IMR-90 (cell line): ENCODE measurements at regions not wholly inside any gene's neighbourhood (a gene's known extent, or its start where the extent isn't known, plus 50 kb on each side); places are given as distances from the start of the nearest gene placed in this dataset.

Experiments
- ATAC-seq: fragments of 200-7000 bp; cut with Tn5 transposase; 2 replicates; pipeline ENCODE4 v1.9.1; 2020; ENCODE audit warnings: low read depth, mild to moderate bottlenecking, moderate library complexity
- BruUV-seq: library from RNA; stranded (reverse); fragments of 400-500 nt; replicated peaks from 2 replicates; lab custom pipeline; 2021; lab: Mats Ljungman, UMichigan
- CTCF ChIA-PET: fragments of 300-600 bp; formaldehyde crosslinking; extraction: SDS; loops from one replicate; lab custom pipeline; 2021; ENCODE audit warnings: antibody characterized with exemption; lab: Yijun Ruan, JAX
- POLR2A ChIA-PET: fragments of 300-600 bp; sonication (Branson Sonifier 250); formaldehyde crosslinking; loops from one replicate; lab custom pipeline; 2022; ENCODE audit warnings: antibody characterized with exemption; ENCODE audit not compliant: unreplicated experiment; lab: Charles Lee
- DNase-seq: peaks from one replicate; pipeline ENCODE4 v3.0.0; 2013
- H2AFZ ChIP-seq: replicated peaks from 2 replicates; pipeline ENCODE3; 2013; ENCODE audit warnings: low read length, mild to moderate bottlenecking; ENCODE audit not compliant: poor library complexity
- H2AK5ac ChIP-seq: 2 replicates; pipeline ENCODE4 v1.6.1; 2013; ENCODE audit warnings: low read depth, low read length, inconsistent platforms
- H2AK9ac ChIP-seq: replicated peaks from 2 replicates; pipeline ENCODE3; 2013; ENCODE audit warnings: mild to moderate bottlenecking, low read depth, low read length, moderate library complexity; ENCODE audit not compliant: poor library complexity
- H2BK120ac ChIP-seq: 2 replicates; pipeline ENCODE4 v1.6.1; 2013; ENCODE audit warnings: low read depth, low read length, inconsistent platforms
- H2BK15ac ChIP-seq: 3 replicates; pipeline ENCODE4 v1.6.1; 2013; ENCODE audit warnings: low read depth, low read length, inconsistent platforms
- H2BK20ac ChIP-seq: 2 replicates; pipeline ENCODE4 v1.6.1; 2013; ENCODE audit warnings: low read depth, mild to moderate bottlenecking, inconsistent platforms, low read length, moderate library complexity
- H2BK5ac ChIP-seq: 2 replicates; pipeline ENCODE4 v1.6.1; 2013; ENCODE audit warnings: mild to moderate bottlenecking, low read depth, low read length, inconsistent platforms; ENCODE audit not compliant: poor library complexity, severe bottlenecking
- H3K14ac ChIP-seq: replicated peaks from 2 replicates; pipeline ENCODE4 v1.6.1; 2013; ENCODE audit warnings: low read depth, low read length, inconsistent platforms
- H3K18ac ChIP-seq: 2 replicates; pipeline ENCODE4 v1.6.1; 2013; ENCODE audit warnings: low read depth, low read length, control low read depth
- H3K23ac ChIP-seq: 2 replicates; pipeline ENCODE4 v1.6.1; 2013; ENCODE audit warnings: low read depth, low read length, inconsistent platforms
- H3K27ac ChIP-seq: 2 replicates; pipeline ENCODE4 v1.5.1; 2013; ENCODE audit warnings: mild to moderate bottlenecking, control low read depth, low read length; ENCODE audit not compliant: insufficient read depth
- H3K27me3 ChIP-seq: 2 replicates; pipeline ENCODE4 v1.6.1; 2013; ENCODE audit warnings: low read length; ENCODE audit not compliant: control insufficient read depth, insufficient read depth
- H3K36me3 ChIP-seq: 2 replicates; pipeline ENCODE4 v1.6.1; 2013; ENCODE audit warnings: low read length, mixed read lengths; ENCODE audit not compliant: control insufficient read depth, insufficient read depth
- H3K4ac ChIP-seq: 2 replicates; pipeline ENCODE4 v1.6.1; 2013; ENCODE audit warnings: low read depth, low read length, inconsistent platforms
- H3K4me1 ChIP-seq: 2 replicates; pipeline ENCODE4 v1.6.1; 2013; ENCODE audit warnings: low read length, mixed read lengths; ENCODE audit not compliant: control insufficient read depth, insufficient read depth
- H3K4me2 ChIP-seq: 2 replicates; pipeline ENCODE4 v1.6.1; 2013; ENCODE audit warnings: low read depth, mild to moderate bottlenecking, control low read depth, low read length, moderate library complexity
- H3K4me3 ChIP-seq: 2 replicates; pipeline ENCODE4 v1.5.1; 2013; ENCODE audit warnings: low read depth, mild to moderate bottlenecking, control low read depth, low read length, moderate library complexity; ENCODE audit not compliant: insufficient read depth
- H3K56ac ChIP-seq: 2 replicates; pipeline ENCODE4 v1.6.1; 2013; ENCODE audit warnings: low read length, inconsistent platforms; ENCODE audit not compliant: insufficient read depth; ENCODE audit errors: extremely low read depth
- H3K79me1 ChIP-seq, 2 experiments: 2 replicates each; pipeline ENCODE4 v1.6.1; 2013; ENCODE audit warnings: low read length in 2 of 2, inconsistent platforms in 1 of 2, low read depth in 1 of 2
- H3K9ac ChIP-seq: 2 replicates; pipeline ENCODE4 v1.6.1; 2013; ENCODE audit warnings: low read depth, low read length, control low read depth
- H3K9me1 ChIP-seq: 2 replicates; pipeline ENCODE4 v1.6.1; 2013; ENCODE audit warnings: low read length, inconsistent platforms; ENCODE audit not compliant: insufficient read depth
- H3K9me3 ChIP-seq: 2 replicates; pipeline ENCODE4 v1.6.1; 2013; ENCODE audit warnings: low read length; ENCODE audit not compliant: control insufficient read depth, insufficient read depth
- H4K20me1 ChIP-seq: 2 replicates; pipeline ENCODE4 v1.6.1; 2013; ENCODE audit warnings: low read length, inconsistent platforms; ENCODE audit not compliant: insufficient read depth
- H4K5ac ChIP-seq: 2 replicates; pipeline ENCODE4 v1.6.1; 2013; ENCODE audit warnings: mild to moderate bottlenecking, low read depth, low read length, control low read depth
- H4K8ac ChIP-seq, 2 experiments: 2 replicates each; pipeline ENCODE4 v1.6.1; 2013; ENCODE audit warnings: low read depth in 2 of 2, low read length in 2 of 2, control low read depth in 1 of 2, inconsistent platforms in 1 of 2
- H4K91ac ChIP-seq: 2 replicates; pipeline ENCODE4 v1.6.1; 2013; ENCODE audit warnings: low read depth, low read length, inconsistent platforms; ENCODE audit not compliant: insufficient read depth
- MAFK ChIP-seq: IDR thresholded peaks from 2 replicates; pipeline ENCODE4 v1.6.1; 2012; ENCODE audit warnings: low read depth, low read length, improper control_type of control experiment
- MAZ ChIP-seq: IDR thresholded peaks from 2 replicates; pipeline ENCODE4 v1.6.1; 2012; ENCODE audit warnings: low read depth, mild to moderate bottlenecking, low read length, improper control_type of control experiment, moderate library complexity, borderline replicate concordance
- WGBS, 2 experiments: methylation state at CpG; one replicate each; pipeline versions ENCODE4 v1.1.5 to v1.1.7; 2013; ENCODE audit warnings: missing lambda C conversion rate in 2 of 2; ENCODE audit not compliant: insufficient read length in 1 of 2; ENCODE audit errors: extremely low coverage in 2 of 2; 5-methylcytosine and 5-hydroxymethylcytosine counted together
- dilution Hi-C: fragments of 300-500 bp; cut with HindIII; formaldehyde crosslinking; loops from one replicate; pipeline ENCODE4 v1.14.3; 2018; ENCODE audit warnings: low sequenced_read_pairs; ENCODE audit not compliant: unreplicated experiment
- in situ Hi-C: fragments of 300-500 bp; cut with MboI; formaldehyde crosslinking; loops from 3 replicates; pipeline ENCODE4 v1.14.3; 2019; ENCODE audit warnings: low sequenced_read_pairs, inconsistent platforms, mixed read lengths
- intact Hi-C: fragments of 100-400 bp; cut with micrococcal nuclease; formaldehyde crosslinking; loops from 2 replicates; pipeline ENCODE4 v1.10.0; 2022
- TF ChIP-seq, protein P1 (sequence below): fragments of 150-350 bp; IDR thresholded peaks from 2 replicates; pipeline ENCODE4 v1.6.1; 2016; ENCODE audit warnings: low read depth, mild to moderate bottlenecking, low read length, moderate library complexity, borderline replicate concordance
- TF ChIP-seq, protein P2 (sequence below): conservative IDR thresholded peaks from 2 replicates; pipeline ENCODE4 v1.5.1; 2012; ENCODE audit warnings: mild to moderate bottlenecking, low read depth, low read length, improper control_type of control experiment

- H3K27ac ChIP-seq, result no peak overlapping the region
- H2BK20ac ChIP-seq, result no peak overlapping the region
- intact Hi-C loops (no loop called here), in situ Hi-C loops (no loop called here), dilution Hi-C loops (no loop called here)
- no peak for DNase-seq
- H3K14ac ChIP-seq, result no peak overlapping the region
- H2BK120ac ChIP-seq, result no peak overlapping the region
- H4K91ac ChIP-seq, result no peak overlapping the region
- no peak overlapping the region for H3K18ac ChIP-seq
- H3K4ac ChIP-seq, result no peak overlapping the region
- TF ChIP-seq MAZ, result no peak
- TF ChIP-seq, protein P1, sequence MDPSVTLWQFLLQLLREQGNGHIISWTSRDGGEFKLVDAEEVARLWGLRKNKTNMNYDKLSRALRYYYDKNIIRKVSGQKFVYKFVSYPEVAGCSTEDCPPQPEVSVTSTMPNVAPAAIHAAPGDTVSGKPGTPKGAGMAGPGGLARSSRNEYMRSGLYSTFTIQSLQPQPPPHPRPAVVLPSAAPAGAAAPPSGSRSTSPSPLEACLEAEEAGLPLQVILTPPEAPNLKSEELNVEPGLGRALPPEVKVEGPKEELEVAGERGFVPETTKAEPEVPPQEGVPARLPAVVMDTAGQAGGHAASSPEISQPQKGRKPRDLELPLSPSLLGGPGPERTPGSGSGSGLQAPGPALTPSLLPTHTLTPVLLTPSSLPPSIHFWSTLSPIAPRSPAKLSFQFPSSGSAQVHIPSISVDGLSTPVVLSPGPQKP, result no peak
- TF ChIP-seq MAFK, result no peak
- TF ChIP-seq, protein P2, sequence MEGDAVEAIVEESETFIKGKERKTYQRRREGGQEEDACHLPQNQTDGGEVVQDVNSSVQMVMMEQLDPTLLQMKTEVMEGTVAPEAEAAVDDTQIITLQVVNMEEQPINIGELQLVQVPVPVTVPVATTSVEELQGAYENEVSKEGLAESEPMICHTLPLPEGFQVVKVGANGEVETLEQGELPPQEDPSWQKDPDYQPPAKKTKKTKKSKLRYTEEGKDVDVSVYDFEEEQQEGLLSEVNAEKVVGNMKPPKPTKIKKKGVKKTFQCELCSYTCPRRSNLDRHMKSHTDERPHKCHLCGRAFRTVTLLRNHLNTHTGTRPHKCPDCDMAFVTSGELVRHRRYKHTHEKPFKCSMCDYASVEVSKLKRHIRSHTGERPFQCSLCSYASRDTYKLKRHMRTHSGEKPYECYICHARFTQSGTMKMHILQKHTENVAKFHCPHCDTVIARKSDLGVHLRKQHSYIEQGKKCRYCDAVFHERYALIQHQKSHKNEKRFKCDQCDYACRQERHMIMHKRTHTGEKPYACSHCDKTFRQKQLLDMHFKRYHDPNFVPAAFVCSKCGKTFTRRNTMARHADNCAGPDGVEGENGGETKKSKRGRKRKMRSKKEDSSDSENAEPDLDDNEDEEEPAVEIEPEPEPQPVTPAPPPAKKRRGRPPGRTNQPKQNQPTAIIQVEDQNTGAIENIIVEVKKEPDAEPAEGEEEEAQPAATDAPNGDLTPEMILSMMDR, result no peak
- H2BK15ac ChIP-seq, result no peak overlapping the region
- no peak overlapping the region for H2BK5ac ChIP-seq
- H4K8ac ChIP-seq, result no peak overlapping the region
- no peaks in the 10 kb centered on the region for H3K79me1 ChIP-seq
- no peak overlapping the region for H3K4me2 ChIP-seq
- ChIA-PET CTCF (no interaction called here), POLR2A (no interaction called here)
- H3K4me1 ChIP-seq, result no peaks in the 10 kb centered on the region
- H2AK9ac ChIP-seq, result no peak overlapping the region
- no peak overlapping the region for H3K56ac ChIP-seq
- WGBS, 2 experiments, result 53% methylated on average over 3 of the region's 6 CpGs; no CpG with 5 or more reads in 1 of the 2 experiments
- no peak overlapping the region for H4K5ac ChIP-seq
- no peaks in the 10 kb centered on the region; the same call in 1 of the 2 replicates for H3K27me3 ChIP-seq
- no peak overlapping the region for H3K23ac ChIP-seq
- no peaks in the 10 kb centered on the region for H3K36me3 ChIP-seq
- H3K9me1 ChIP-seq, result no peaks in the 10 kb centered on the region
- ATAC-seq, result no peak
- no peaks in the 10 kb centered on the region for H4K20me1 ChIP-seq
- no peak overlapping the region for H2AFZ ChIP-seq
- H3K4me3 ChIP-seq, result no peak overlapping the region
- H2AK5ac ChIP-seq, result no peak overlapping the region
- no peak overlapping the region for H3K9ac ChIP-seq
- H3K9me3 ChIP-seq, result no peaks in the 10 kb centered on the region
- BruUV-seq, result no TSS peak
Observed at GRCh38 chr11:116053548-116053919, 549.3 kb upstream of the CADM1 start.
